ENCODE measurements at regions not wholly inside any gene's neighbourhood (a gene's known extent, or its start where the extent isn't known, plus 50 kb on each side); places are given as distances from the start of the nearest gene placed in this dataset.
"Not testable (repeated sequence)": the region's sequence is repeated elsewhere in the genome, so short reads cannot be mapped to it uniquely, and the experiment has no call there.

GRCh38 chr3:184477940-184478339 is 83.6 kb upstream of the EPHB3 start:
- DNase-seq (ENCODE audit: low spot score), result no peak

- DNase-seq (ENCODE audit: low spot score), result no peak
Measured at GRCh38 chr3:184479426-184480126, 82.0 kb upstream of the EPHB3 start.

- no peak for DNase-seq (ENCODE audit: low spot score)
Measured at GRCh38 chr3:184480831-184481230, 80.8 kb upstream of the EPHB3 start.

GRCh38 chr3:184481984-184482671 is 79.5 kb upstream of the EPHB3 start:
- DNase-seq (ENCODE audit: low spot score), result no peak

- peak; percentile 8 for DNase-seq (ENCODE audit: low spot score)
Measured at GRCh38 chr3:184485241-184485640, 76.3 kb upstream of the EPHB3 start.

- no peak for DNase-seq (ENCODE audit: low spot score)
Measured at GRCh38 chr3:184485906-184486305, 75.7 kb upstream of the EPHB3 start.

- no peak for DNase-seq (ENCODE audit: low spot score)
Measured at GRCh38 chr3:184486614-184487013, 75.0 kb upstream of the EPHB3 start.

GRCh38 chr3:184488577-184488976 is 73.0 kb upstream of the EPHB3 start:
- no peak for DNase-seq (ENCODE audit: low spot score)

- DNase-seq (ENCODE audit: low spot score), result no peak
Measured at GRCh38 chr3:184489268-184489841, 72.2 kb upstream of the EPHB3 start.

- DNase-seq (ENCODE audit: low spot score), result no peak
Measured at GRCh38 chr3:184491011-184491576, 70.5 kb upstream of the EPHB3 start.

- no peak for DNase-seq (ENCODE audit: low spot score)
Measured at GRCh38 chr3:184491867-184492615, 69.5 kb upstream of the EPHB3 start.

- DNase-seq (ENCODE audit: low spot score), result no peak
Measured at GRCh38 chr3:184496933-184497332, 64.7 kb upstream of the EPHB3 start.

- peak; percentile 15 for DNase-seq (ENCODE audit: low spot score)
Measured at GRCh38 chr3:184497804-184498203, 63.8 kb upstream of the EPHB3 start.

- no peak for DNase-seq (ENCODE audit: low spot score)
Measured at GRCh38 chr3:184498986-184499606, 62.5 kb upstream of the EPHB3 start.

GRCh38 chr3:184500344-184500923 is 61.2 kb upstream of the EPHB3 start:
- no peak for DNase-seq (ENCODE audit: low spot score)

GRCh38 chr3:184502123-184502667 is 59.4 kb upstream of the EPHB3 start:
- no peak for DNase-seq (ENCODE audit: low spot score)

GRCh38 chr3:184502841-184503240 is 58.7 kb upstream of the EPHB3 start:
- DNase-seq (ENCODE audit: low spot score), result not testable (repeated sequence)

GRCh38 chr3:184503647-184504046 is 57.9 kb upstream of the EPHB3 start:
- no peak for DNase-seq (ENCODE audit: low spot score)

- DNase-seq (ENCODE audit: low spot score), result peak; percentile 44
Measured at GRCh38 chr3:184505076-184505878, 56.3 kb upstream of the EPHB3 start.

GRCh38 chr3:184506561-184506991 is 55.0 kb upstream of the EPHB3 start:
- no peak for DNase-seq (ENCODE audit: low spot score)
